ENCODE measurements at regions not wholly inside any gene's neighbourhood (a gene's known extent, or its start where the extent isn't known, plus 50 kb on each side); places are given as distances from the start of the nearest gene placed in this dataset.
"Not testable (repeated sequence)": the region's sequence is repeated elsewhere in the genome, so short reads cannot be mapped to it uniquely, and the experiment has no call there.

DNA sequence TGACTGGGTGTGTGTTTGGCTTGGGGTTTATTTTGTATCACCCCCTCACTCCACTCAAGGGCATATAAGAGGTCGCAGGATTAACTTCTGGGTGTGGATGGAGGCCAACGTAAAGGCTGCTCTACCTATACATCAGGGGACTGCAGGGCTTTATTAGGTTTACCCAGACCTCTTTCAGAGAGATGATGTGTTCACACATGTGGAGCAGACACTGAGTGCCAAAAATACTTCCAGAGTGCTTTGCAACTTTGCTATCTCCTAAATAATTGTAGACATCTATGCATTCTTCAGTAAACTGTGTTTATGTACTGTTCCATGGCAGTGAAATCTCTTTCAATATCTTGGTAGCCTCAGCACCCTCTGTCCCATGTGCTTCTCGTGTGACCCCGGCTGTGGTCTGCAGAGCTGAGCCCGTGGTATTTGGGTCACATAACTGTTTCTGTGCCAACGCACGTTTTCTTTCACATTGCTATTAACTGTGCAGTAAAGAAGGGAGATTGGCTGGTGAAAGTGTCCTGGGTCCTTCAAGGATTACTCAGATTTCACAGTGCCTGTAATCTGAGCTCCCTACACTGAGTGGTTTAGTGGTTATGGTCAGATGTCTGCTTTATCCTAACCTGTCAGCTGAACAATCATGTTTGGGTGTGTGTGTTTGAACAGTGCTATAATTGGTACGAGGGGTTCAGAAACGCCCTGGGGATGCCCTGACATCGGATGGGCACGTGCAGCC, 208.1 kb downstream of the VAPA start:
- DNase-seq = no peak

DNA sequence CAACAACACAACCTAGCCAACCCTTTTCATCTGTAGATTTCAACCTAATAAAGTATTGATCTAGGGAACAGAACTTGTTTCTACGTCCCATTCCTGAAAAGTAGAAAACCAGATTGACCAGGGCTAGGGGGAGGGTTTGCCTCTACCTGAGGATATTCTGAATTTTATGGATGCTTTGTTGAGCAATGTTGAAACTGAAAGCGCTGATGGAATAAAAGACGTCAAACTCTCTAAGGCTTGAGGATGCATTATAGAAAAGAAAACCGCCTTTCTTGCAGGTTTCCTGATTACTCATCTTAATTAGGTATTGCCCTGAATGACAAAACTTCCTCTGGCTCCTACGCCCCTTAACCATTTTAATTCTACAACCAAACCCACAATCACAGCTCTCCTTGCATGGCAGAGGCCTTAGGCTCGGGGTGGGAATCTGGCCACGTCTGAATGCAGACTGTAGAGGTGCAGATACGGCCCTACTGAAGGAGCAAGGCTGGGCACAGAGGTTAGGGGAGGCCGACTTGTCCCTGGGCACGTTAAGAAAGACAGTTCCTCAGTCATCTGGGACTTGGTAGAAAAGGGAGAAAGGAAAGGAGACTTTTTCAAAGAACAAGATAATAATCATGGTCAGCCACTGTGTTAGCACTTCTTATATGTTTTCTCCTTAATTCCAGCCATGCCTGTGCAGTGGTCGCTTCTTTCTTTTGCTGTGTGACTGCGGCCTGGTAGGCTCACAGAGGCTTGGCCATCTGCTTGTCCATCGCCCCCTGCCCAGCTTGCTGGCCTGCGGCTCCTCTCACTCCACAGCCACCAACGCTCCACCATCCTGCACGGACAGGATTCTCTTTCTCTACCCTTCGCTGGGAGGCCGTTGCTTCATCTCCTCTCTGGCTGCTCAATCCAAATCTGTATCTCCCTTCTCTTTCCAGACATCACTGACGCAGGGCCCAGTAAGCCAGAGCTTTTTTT, 209.5 kb downstream of the VAPA start:
- DNase-seq = peak; percentile 72

DNA sequence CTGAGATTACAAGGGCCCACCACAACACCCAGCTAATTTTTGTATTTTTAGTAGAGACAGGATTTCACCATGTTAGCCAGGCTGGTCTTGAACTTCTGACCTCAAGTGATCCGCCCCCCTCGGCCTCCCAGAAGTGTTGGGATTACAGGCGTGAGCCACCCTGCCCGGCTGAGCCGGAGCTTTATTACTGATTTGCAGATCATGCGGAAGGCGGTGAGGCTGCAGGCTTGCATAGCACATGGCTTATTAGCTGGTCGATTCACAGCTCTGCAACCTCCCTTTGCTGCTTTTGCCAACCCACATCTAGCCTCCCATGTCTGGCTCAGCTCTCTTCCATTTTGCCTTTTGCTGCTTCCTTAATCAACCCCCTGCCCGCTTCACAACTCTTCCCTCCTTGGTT, 210.3 kb downstream of the VAPA start:
- DNase-seq = no peak

- no peak for DNase-seq
Measured at GRCh38 chr18:10124557-10124956, 210.7 kb downstream of the VAPA start.

DNA sequence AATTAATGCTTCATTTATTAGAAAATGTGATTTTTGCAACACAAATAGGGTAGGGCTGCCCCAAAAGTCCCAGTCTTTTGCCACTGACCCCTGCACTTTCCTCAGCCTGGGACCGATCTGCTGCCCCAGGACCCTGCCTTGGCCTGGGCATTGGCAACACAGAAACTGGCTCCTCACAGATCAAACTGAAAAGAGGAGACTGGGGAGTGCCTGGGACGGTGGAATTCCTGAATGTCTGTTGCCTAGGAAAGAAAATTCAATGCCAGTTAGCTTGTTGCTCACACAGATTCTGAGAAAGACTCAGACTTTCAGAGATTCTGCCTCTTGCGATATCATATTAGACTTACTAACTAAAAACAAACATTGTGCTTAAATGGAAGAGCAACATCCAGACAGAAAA, 211.2 kb downstream of the VAPA start:
- no peak for DNase-seq

- DNase-seq = no peak
Measured at GRCh38 chr18:10127729-10128128, 213.9 kb downstream of the VAPA start.

DNA sequence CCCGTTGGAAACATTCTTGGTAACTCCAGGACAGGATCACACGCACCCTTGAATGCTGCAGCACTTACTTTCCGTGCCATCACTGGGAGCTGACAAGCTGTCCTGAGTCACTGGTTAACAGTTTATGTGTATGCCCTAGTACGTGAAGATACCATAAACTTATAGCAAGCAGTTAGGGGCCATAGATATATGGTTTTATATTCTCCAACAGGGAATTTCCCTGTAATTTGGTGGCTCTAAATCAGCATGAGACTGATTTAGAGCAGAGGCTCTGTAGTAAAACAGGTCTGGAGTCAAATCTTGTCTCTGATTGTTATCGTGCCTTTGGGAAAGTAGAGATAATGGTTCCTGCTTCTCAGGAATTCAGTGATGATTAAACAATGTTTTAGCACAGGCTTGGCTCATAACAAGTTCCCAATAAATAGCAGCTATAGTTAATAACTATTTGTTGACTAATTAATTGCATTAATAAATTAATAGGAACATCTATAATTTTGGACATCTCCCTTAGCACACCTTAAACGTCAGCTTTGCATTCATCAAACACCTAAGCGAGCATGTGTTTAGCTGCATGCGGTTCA, 215.2 kb downstream of the VAPA start:
- no peak for DNase-seq

DNA sequence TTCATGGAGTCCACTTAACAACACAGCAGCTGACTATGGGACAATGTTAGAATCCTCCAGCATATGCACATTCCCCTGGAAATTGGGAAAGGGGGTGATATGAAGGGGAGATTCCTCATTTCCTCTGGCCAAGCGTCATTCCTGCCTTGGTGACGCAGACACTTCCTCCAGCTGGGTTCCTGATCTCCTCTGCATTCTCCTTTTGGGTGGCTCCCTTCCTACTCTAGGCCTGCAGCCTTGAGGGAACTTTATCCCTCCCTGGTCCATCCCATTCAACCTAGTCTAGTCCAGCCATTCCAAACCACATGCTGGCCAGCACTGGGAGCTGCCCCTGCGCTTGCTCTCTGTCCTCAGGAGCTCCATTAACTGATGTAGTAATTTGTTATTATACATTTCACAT, 216.8 kb downstream of the VAPA start:
- DNase-seq = peak; percentile 72

GRCh38 chr18:10131081-10131459, 217.3 kb downstream of the VAPA start:
- no peak for DNase-seq

- no peak for DNase-seq
Measured at GRCh38 chr18:10131460-10132395, 217.9 kb downstream of the VAPA start.

- DNase-seq = no peak
Measured at GRCh38 chr18:10133516-10133915, 219.7 kb downstream of the VAPA start.

DNA sequence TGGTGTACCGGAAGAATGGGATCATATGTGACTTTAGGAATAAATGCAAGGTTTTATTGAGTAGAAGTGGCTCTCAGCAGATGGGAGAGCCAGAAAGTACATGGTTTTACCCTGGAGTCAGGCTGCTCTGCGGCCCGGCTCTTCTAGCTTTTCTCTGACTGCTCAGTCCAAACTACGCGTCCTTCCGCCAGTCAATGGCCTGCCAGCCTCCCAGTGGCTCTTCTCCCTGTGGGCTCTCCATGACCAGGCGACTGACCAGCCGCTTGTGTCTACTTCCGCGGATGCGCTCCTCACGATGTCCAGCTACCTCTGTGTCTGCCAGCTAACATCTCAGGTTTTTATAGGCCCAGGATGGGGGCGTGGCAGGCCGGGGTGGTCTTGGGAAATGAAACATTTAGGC, 220.4 kb downstream of the VAPA start:
- no peak for DNase-seq

DNA sequence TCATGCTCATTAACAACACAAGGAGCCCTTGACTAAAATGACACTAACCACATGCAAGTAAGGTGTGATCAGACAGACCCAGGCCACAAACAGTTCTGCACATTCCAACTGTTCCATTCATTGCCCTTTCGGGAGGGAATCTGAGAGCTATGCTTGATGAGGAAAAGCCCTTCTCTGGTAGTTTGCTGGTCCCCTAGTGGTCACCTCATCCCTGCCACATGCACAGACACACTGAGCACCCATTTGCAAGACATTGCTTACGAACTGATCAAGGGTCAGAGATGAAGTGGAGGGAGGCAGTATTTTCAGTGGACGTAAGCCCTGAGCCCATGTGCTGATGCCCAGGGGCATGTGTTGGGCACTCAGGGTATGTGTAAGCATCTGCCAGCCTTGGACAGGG, 220.9 kb downstream of the VAPA start:
- DNase-seq = not testable (repeated sequence)

GRCh38 chr18:10135302-10135926, 221.6 kb downstream of the VAPA start:
- DNase-seq = no peak

DNA sequence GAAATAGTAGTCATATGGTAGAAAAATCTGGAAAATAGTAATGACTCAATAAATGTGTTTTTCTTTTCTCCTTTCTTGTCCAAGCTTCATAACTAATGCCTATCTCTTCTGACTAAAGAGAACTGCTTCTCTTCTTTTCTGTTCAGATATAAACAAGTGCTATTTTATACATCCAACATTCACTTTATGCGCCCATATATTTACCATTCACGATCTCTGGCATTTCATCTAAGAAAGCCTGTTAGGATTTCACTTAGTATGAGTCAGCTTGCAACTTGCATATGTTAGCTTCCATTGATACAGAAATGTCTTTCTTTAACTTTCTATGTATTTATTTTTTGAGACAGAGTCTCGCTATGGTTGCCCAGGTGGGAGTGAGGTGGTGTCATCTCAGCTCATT, 224.9 kb downstream of the VAPA start:
- DNase-seq = no peak

DNA sequence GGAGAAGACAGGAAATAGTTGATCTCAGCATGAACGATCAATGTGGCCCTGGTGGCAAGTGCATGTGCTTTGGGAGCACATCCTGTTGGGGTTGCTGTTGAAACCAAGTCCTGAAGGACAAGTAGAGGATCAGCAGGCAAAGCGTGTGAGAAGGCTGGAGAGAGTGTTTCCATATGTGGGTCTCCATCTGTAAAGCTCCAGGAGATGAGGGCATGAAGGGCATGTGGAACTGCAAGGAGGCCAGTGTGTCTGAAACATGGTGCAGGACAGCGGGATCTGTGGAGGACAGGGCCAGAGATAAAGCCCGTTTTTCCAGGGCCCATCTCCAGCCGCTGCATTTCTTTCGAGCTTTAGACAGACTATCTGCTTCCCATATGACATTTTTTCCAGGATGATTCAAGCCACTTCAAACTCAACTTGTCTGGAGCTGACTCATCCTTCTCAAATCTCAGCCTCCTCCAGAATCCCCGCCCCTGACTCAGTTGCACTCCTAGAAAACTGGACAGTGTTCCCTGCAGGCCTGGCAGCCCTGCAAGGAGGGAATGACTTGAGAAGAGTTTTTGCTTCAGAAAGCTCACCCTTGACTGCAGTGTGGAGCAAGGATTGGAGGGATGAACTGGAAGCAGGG, 226.1 kb downstream of the VAPA start:
- DNase-seq = no peak

DNA sequence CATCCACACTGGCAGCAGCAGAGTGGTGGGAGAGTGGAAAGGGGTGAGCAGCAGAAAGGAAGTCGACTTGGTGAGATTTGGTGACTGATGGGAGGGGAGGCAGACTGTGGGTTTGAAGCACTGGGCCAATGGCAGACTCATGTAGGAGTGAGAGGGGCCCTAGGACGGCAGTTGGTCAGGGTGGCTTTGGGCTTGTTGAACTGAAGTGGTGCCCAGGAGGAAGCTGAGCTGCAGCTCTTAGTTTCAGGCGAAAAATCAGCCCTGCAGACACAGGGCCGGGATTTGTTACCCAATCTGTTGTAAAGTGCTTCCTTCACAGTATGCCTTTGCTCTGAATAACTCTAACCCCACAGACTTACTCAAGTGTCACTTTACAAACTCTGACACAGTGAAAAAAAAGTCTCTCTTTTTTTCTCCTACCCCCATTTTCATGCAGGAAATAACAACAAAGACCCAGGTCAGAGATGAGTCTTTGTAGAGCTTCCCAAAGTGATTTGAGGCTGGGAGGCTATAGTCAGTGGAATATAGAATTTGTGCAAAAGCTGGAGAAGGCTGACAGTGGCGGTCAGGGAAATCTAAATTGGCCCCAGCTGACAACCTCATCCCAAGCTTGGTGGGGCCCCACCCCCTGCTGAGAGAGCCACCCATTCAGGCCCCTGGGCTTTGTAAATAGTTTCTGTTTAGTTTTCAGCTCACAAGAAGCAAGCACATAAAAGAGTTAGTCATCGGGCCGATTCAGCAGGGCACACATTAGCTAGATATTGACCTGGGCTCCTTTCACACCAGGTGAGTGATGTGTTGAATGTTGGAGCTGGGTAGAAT, 226.9 kb downstream of the VAPA start:
- peak; percentile 42 for DNase-seq

DNA sequence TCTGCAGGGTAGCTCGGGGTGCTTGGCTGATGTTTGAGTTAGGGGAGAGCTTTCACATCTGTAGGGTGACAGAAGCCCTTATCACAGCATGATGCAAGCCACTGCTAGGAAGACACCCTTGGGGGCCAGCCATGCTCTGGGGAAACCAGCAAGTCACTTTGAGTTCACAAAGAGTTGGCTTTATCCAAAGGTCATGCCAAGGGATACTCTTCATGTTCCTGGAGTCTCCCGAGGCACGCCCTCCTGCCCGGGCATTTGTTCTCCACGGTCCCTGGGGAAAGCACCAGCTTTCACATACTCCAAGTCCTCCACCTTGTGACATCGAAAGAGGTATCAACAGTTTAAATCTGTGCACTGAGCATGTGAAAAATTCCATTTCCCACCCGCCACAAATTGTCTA, 227.7 kb downstream of the VAPA start:
- DNase-seq = no peak

DNA sequence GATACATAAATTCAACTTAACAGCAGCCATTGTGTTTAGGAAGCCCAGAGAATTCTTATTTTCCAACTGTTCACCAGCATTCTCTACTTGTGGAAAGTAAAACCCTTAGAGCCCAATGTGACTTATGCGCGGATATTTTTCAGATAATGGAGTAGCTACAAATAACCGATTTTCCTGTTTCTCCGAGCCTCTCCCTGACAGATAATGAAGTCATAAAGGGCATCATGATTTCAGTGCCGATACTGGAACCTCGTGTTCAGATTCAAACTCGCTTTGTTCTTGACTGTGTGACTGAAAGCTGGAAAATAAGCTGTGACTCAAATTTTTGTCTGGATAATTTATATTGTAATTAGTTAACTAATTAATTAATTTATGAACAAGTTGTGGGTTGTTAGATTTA, 228.2 kb downstream of the VAPA start:
- no peak for DNase-seq

DNA sequence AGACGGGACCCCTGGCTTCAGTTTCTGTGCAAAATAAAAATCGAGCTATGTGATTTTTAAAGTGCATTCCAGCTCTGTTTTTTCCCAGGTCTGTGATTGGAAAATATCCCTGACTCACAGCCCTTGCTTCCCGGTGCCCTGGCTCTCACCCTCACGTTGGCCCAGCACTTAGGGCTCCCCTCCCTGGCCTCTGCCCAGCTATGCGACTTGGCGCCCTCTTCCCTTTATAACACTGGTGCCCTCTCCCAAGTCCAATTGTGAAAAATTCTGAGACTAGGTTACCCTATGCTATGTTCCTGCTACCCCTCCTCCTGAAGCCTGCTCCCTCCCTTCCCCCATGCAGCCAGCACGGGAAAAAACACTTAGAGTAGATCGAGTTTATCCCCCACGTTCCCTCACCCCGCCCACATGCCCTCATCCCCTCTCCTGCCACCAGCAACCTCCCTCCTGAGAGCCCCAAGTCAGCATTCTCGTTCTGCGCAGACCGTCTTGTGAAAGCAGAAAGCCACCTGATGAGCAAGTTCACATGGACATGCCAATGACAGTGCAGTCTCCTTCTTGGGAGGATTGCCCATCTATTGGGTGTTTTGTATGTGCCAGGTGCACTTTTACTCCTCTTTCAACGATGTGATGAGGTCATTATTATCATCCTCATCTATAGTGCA, 228.8 kb downstream of the VAPA start:
- no peak for DNase-seq
